Astrocyte of the cerebellum (primary cell): ENCODE measurements at regions not wholly inside any gene's neighbourhood (a gene's known extent, or its start where the extent isn't known, plus 50 kb on each side); places are given as distances from the start of the nearest gene placed in this dataset.
"Not testable (repeated sequence)": the region's sequence is repeated elsewhere in the genome, so short reads cannot be mapped to it uniquely, and the experiment has no call there.

Source experiments
- DNase-seq: peaks from one replicate; pipeline ENCODE4 v3.0.0-alpha.2; 2011; ENCODE audit warnings: low read depth
- H3K4me3 ChIP-seq: 2 replicates; pipeline ENCODE4 v1.5.1; 2011; ENCODE audit warnings: mild to moderate bottlenecking, low read depth, low read length, moderate library complexity
- in situ Hi-C: cut with HindIII; loops from 2 replicates; pipeline ENCODE4 v1.10.0; 2017; ENCODE audit warnings: low sequenced_read_pairs
- TF ChIP-seq, protein P1 (sequence below): IDR thresholded peaks from 2 replicates; pipeline ENCODE4 v1.5.1; 2012; ENCODE audit warnings: low read length, low read depth, moderate library complexity, mild to moderate bottlenecking; ENCODE audit errors: missing control alignments

DNA sequence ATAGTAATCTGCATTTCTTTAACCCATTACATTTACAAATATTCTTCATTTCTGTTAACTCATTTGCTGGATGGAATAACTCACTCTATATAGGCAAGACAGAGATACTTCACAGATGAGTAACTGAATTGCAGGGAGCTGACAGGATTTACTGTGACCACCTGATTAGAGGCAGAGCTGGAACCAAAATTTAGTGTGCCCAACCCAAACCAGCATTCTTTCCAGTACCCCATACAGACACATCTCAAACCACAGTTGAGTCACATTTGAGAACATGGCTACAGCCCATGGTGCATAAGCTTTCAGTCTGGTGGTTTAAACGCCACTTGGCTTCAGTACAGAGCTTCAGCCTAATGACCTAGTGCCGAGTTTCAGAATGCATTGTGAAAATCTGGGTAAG, 138.4 kb upstream of the TENT5A start:
- TF ChIP-seq, protein P1, sequence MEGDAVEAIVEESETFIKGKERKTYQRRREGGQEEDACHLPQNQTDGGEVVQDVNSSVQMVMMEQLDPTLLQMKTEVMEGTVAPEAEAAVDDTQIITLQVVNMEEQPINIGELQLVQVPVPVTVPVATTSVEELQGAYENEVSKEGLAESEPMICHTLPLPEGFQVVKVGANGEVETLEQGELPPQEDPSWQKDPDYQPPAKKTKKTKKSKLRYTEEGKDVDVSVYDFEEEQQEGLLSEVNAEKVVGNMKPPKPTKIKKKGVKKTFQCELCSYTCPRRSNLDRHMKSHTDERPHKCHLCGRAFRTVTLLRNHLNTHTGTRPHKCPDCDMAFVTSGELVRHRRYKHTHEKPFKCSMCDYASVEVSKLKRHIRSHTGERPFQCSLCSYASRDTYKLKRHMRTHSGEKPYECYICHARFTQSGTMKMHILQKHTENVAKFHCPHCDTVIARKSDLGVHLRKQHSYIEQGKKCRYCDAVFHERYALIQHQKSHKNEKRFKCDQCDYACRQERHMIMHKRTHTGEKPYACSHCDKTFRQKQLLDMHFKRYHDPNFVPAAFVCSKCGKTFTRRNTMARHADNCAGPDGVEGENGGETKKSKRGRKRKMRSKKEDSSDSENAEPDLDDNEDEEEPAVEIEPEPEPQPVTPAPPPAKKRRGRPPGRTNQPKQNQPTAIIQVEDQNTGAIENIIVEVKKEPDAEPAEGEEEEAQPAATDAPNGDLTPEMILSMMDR, result no peak
- H3K4me3 ChIP-seq, result no peak overlapping the region
- in situ Hi-C loops, result no loop called here
- peak; percentile 84 for DNase-seq

DNA sequence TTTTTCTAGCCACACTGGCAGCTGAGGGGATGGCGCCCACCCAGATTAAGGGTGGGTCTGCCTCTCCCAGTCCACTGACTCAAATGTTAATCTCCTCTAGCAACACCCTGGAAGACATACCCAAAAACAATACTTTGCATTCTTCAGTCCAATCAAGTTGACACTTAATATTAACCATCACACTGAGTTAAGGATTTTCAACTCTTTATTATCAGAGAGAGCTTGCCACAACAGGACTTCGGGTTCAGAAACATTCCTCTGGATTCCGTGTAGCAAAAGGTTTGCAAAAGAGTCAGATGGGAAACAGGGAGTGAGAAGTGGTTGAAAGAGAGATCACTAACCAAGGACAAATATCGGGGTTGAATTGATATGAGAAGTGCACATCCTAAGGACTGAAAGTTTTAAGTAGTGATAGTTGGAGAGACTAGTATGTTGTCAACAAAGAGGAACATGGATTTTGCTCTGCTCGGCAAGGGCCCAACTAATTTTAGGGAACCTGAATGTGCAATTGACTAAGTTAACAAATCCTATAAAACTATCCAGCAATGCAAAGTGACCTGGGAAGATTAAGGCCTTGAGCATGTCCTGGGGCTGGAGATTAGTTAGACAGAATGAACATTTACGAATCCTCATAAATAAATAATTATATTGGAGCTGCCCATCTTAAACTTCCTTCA, 137.0 kb upstream of the TENT5A start:
- DNase-seq, result no peak
- TF ChIP-seq, protein P1, result no peak
- no peak overlapping the region for H3K4me3 ChIP-seq
- in situ Hi-C loops, result no loop called here

GRCh38 chr6:81886909-81887308, 134.4 kb upstream of the TENT5A start:
- H3K4me3 ChIP-seq, in situ Hi-C loops, DNase-seq: not testable (repeated sequence)

DNA sequence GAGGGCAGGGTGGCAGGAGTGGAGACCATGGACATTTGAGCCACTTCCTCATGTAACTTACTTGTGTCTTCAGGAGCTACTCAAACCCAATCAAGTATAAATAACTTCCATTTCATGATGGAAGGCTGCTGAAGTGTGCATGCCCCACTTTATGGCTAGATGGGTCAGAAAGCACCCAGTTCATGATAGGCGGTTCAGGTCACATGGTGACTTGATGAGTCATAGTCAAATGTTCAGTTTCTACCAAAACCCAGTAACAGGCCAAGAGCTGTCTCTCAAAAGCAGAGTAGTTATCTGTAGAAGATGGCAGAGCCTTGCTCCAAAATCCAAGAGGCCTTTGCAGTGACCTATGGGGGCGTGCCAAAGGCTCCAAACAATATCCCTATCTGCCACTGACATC, 133.7 kb upstream of the TENT5A start:
- TF ChIP-seq, protein P1, result no peak
- no peak for DNase-seq
- in situ Hi-C loops, result no loop called here
- H3K4me3 ChIP-seq, result no peak overlapping the region

DNA sequence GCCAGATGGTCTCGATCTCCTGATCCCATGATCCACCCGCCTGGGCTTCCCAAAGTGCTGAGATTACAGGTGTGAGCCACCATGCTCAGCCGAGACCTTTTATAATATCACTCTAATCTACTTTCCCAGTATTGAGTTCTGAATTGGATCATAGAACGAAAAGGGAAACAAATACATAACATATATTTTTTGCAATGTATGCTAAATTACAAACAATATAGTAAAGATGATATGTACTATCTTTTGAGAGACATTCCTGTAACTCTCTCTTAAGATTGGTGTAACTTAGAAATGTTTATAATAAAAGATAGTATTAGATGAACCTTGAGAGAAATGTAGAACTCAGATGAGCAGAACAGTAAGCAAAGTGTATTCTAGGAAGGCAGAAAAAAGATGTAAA, 129.2 kb upstream of the TENT5A start:
- H3K4me3 ChIP-seq, result no peak overlapping the region
- in situ Hi-C loops, result no loop called here
- no peak for DNase-seq
- TF ChIP-seq, protein P1, result no peak

- in situ Hi-C loops, result no loop called here
- no peak for DNase-seq
- TF ChIP-seq, protein P1, result no peak
- H3K4me3 ChIP-seq, result no peak overlapping the region
These were observed 126.0 kb upstream of the TENT5A start for GRCh38 chr6:81878479-81878878.

GRCh38 chr6:81876971-81877370, 124.5 kb upstream of the TENT5A start:
- H3K4me3 ChIP-seq, result no peak overlapping the region
- TF ChIP-seq, protein P1, result no peak
- in situ Hi-C loops, result no loop called here
- no peak for DNase-seq
